Body of pancreas (tissue), 4 donors: ENCODE measurements at regions not wholly inside any gene's neighbourhood (a gene's known extent, or its start where the extent isn't known, plus 50 kb on each side); places are given as distances from the start of the nearest gene placed in this dataset.
A peak's percentile ranks its signal among the peaks of the same experiment; 100 is the strongest.

Experiments used
- ATAC-seq: fragments of 150-250 bp; one replicate; pipeline ENCODE4 v1.9.1; 2016
- DNase-seq, 4 donors: peaks; one replicate each; pipeline ENCODE4 v3.0.0-alpha.2; 2019
- H3K27ac ChIP-seq, 4 donors: fragments of 200-600 bp; sonication (generic); 1 replicate in 3 of 4; 2 replicates in 1 of 4; pipeline versions ENCODE4 v1.5.1 to v1.6.1; 2016 to 2019; ENCODE audit warnings: mild to moderate bottlenecking in 1 of 4, mixed read lengths in 1 of 4, moderate library complexity in 1 of 4
- H3K27me3 ChIP-seq, 2 donors: fragments of 200-600 bp; sonication (generic); one replicate each; pipeline ENCODE4 v1.6.0; 2016; ENCODE audit warnings: mild to moderate bottlenecking in 1 of 2
- H3K36me3 ChIP-seq, 2 donors: fragments of 200-600 bp; sonication (generic); replicated peaks in 1 of 2; 2 replicates each; pipeline ENCODE4 v1.5.1; 2016; ENCODE audit warnings: low read depth in 2 of 2; ENCODE audit not compliant: insufficient read depth in 1 of 2
- H3K4me1 ChIP-seq: fragments of 200-600 bp; sonication (generic); one replicate; pipeline ENCODE4 v1.6.0; 2016
- H3K4me3 ChIP-seq, 2 donors: fragments of 200-600 bp; sonication (generic); 1 replicate in 1 of 2; 2 replicates in 1 of 2; pipeline ENCODE4 v1.5.1; 2016 to 2019
- H3K9me3 ChIP-seq, 3 donors: fragments of 200-600 bp; sonication (generic); 1 replicate in 2 of 3; 2 replicates in 1 of 3; pipeline ENCODE4 v1.5.1; 2016
- CTCF ChIP-seq, 7 experiments: fragments of 450-650 bp in 4 of 7; fragments of 200-600 bp in 3 of 7; sonication (generic) in 3 of 7; IDR thresholded peaks; one replicate each; pipeline ENCODE4 v1.5.1; 2016 to 2019; ENCODE audit warnings: antibody characterized with exemption in 7 of 7
- POLR2A ChIP-seq, 3 donors: fragments of 450-650 bp; IDR thresholded peaks; one replicate each; pipeline ENCODE4 v1.6.1; 2016; ENCODE audit warnings: antibody characterized with exemption in 3 of 3, mild to moderate bottlenecking in 2 of 3
- WGBS, 2 donors: methylation state at CpG; one replicate each; pipeline ENCODE4 v1.1.5; 2017; 5-methylcytosine and 5-hydroxymethylcytosine counted together
- intact Hi-C: fragments of 100-400 bp; cut with DNase I; formaldehyde crosslinking; loops from one replicate; pipeline ENCODE4 v1.15.1; 2023

- Histone ChIP-seq H3K4me3 (no peak overlapping the region), H3K9me3 (no peaks in the 10 kb centered on the region), H3K4me1 (peaks cover 26% of the 10 kb centered on the region), H3K36me3 (no peaks in the 10 kb centered on the region), H3K27me3 (no peaks in the 10 kb centered on the region), H3K27ac (no peak overlapping the region)
- intact Hi-C loops, result no loop called here
- ATAC-seq (no peak), DNase-seq (no peak)
- TF ChIP-seq POLR2A (IDR thresholded peaks at IDR 0.05), result no peak
- TF ChIP-seq CTCF (IDR thresholded peaks at IDR 0.05), result no peak
- 83 to 100% methylated on average over 2 to 3 of the region's 3 CpGs for WGBS, 2 donors
Observed at GRCh38 chr15:39132070-39132469, 448.8 kb upstream of the THBS1 start.

- Histone ChIP-seq H3K27ac (no peak overlapping the region), H3K9me3 (no peaks in the 10 kb centered on the region), H3K4me3 (no peak overlapping the region), H3K4me1 (peaks cover 16% of the 10 kb centered on the region), H3K36me3 (no peaks in the 10 kb centered on the region), H3K27me3 (no peaks in the 10 kb centered on the region)
- 50 to 54% methylated on average over 2 of the region's 2 CpGs for WGBS, 2 donors
- TF ChIP-seq CTCF (IDR thresholded peaks at IDR 0.05) (no peak), POLR2A (IDR thresholded peaks at IDR 0.05) (no peak)
- intact Hi-C loops, result no loop called here
- DNase-seq (no peak), ATAC-seq (peak; percentile 30)
Observed at GRCh38 chr15:39132954-39133600, 447.8 kb upstream of the THBS1 start.

GRCh38 chr15:39134282-39134681 lies 446.6 kb upstream of the THBS1 start:
- H3K36me3 ChIP-seq, result no peaks in the 10 kb centered on the region
- H3K27ac ChIP-seq, result no peak overlapping the region
- no peak for DNase-seq
- peaks cover 6% of the 10 kb centered on the region for H3K4me1 ChIP-seq
- no peaks in the 10 kb centered on the region for H3K9me3 ChIP-seq
- intact Hi-C loops, result no loop called here
- no peak for ATAC-seq
- no peaks in the 10 kb centered on the region for H3K27me3 ChIP-seq
- H3K4me3 ChIP-seq, result no peak overlapping the region
- no peak for TF ChIP-seq CTCF (IDR thresholded peaks at IDR 0.05)
- no peak for TF ChIP-seq POLR2A (IDR thresholded peaks at IDR 0.05)
- 100% methylated on average over 1 of the region's 1 CpG for WGBS, 2 donors

- H3K9me3 ChIP-seq, result no peaks in the 10 kb centered on the region
- peaks cover 13% of the 10 kb centered on the region for H3K4me1 ChIP-seq
- 96 to 97% methylated on average over 7 of the region's 7 CpGs for WGBS, 2 donors
- no peaks in the 10 kb centered on the region for H3K27me3 ChIP-seq
- no peak overlapping the region for H3K27ac ChIP-seq
- intact Hi-C loops, result no loop called here
- TF ChIP-seq POLR2A (IDR thresholded peaks at IDR 0.05) (no peak), CTCF (IDR thresholded peaks at IDR 0.05) (no peak)
- DNase-seq (no peak), ATAC-seq (no peak)
- H3K36me3 ChIP-seq, result no peaks in the 10 kb centered on the region
- no peak overlapping the region for H3K4me3 ChIP-seq
Observed at GRCh38 chr15:39135989-39136388, 444.9 kb upstream of the THBS1 start.

GRCh38 chr15:39139431-39140059 lies 441.3 kb upstream of the THBS1 start:
- no peaks in the 10 kb centered on the region for H3K36me3 ChIP-seq
- no peaks in the 10 kb centered on the region for H3K27me3 ChIP-seq
- no peak overlapping the region for H3K27ac ChIP-seq
- peaks cover 8% of the 10 kb centered on the region for H3K4me1 ChIP-seq
- DNase-seq (no peak), ATAC-seq (no peak)
- H3K4me3 ChIP-seq, result no peak overlapping the region
- intact Hi-C loops, result no loop called here
- TF ChIP-seq CTCF (IDR thresholded peaks at IDR 0.05), result no peak
- no peak for TF ChIP-seq POLR2A (IDR thresholded peaks at IDR 0.05)
- no peaks in the 10 kb centered on the region for H3K9me3 ChIP-seq
- 67 to 90% methylated on average over 2 of the region's 2 CpGs for WGBS, 2 donors
